HEK293 (cell line): ENCODE measurements at regions not wholly inside any gene's neighbourhood (a gene's known extent, or its start where the extent isn't known, plus 50 kb on each side); places are given as distances from the start of the nearest gene placed in this dataset.

Source experiments
- CTCF ChIA-PET: fragments of 350-600 bp; formaldehyde crosslinking; extraction: SDS; loops from one replicate; lab custom pipeline; 2021; ENCODE audit warnings: antibody characterized with exemption; lab: Yijun Ruan, JAX
- POLR2A ChIA-PET: fragments of 300-600 bp; formaldehyde crosslinking; extraction: SDS; loops from one replicate; lab custom pipeline; 2020; ENCODE audit warnings: antibody characterized with exemption, inconsistent platforms; lab: Yijun Ruan, JAX
- H3K27ac ChIP-seq: fragments of 200-500 bp; sonication (Bioruptor generic); 2 replicates; pipeline ENCODE4 v1.5.1; 2014; ENCODE audit warnings: low read depth, low read length, control low read depth, inconsistent platforms; ENCODE audit errors: extremely low read depth
- H3K36me3 ChIP-seq, 2 experiments: fragments of 200-500 bp in 1 of 2; sonication (Bioruptor generic) in 1 of 2; 1 replicate in 1 of 2; 2 replicates in 1 of 2; pipeline ENCODE4 v1.5.1; 2014 to 2017; ENCODE audit warnings: inconsistent platforms in 2 of 2, low read length in 2 of 2; ENCODE audit not compliant: control insufficient read depth in 2 of 2, insufficient read depth in 1 of 2
- H3K4me1 ChIP-seq: fragments of 200-500 bp; sonication (Bioruptor generic); 2 replicates; pipeline ENCODE4 v1.5.1; 2014; ENCODE audit warnings: mild to moderate bottlenecking, low read length, inconsistent platforms; ENCODE audit not compliant: control insufficient read depth, insufficient read depth
- H3K4me3 ChIP-seq: 2 replicates; pipeline ENCODE4 v1.5.1; 2011; ENCODE audit warnings: low read depth, mild to moderate bottlenecking, control low read depth, low read length, moderate library complexity
- H3K9me3 ChIP-seq: fragments of 200-500 bp; sonication (Bioruptor generic); 2 replicates; pipeline ENCODE4 v1.5.1; 2014; ENCODE audit warnings: low read depth, low read length, inconsistent platforms; ENCODE audit not compliant: control insufficient read depth, insufficient read depth
- FEZF1 ChIP-seq: fragments of 450-650 bp; formaldehyde crosslinking; IDR thresholded peaks from 2 replicates; pipeline ENCODE4 v1.5.1; 2016; ENCODE audit warnings: missing biosample characterization, missing genetic modification characterization
- INSM2 ChIP-seq: fragments of 450-650 bp; formaldehyde crosslinking; IDR thresholded peaks from 2 replicates; pipeline ENCODE4 v1.5.1; 2016; ENCODE audit warnings: missing biosample characterization, missing genetic modification characterization
- KLF1 ChIP-seq: fragments of 450-650 bp; formaldehyde crosslinking; IDR thresholded peaks from 2 replicates; pipeline ENCODE4 v1.5.1; 2016; ENCODE audit warnings: missing biosample characterization, missing genetic modification characterization
- SETDB1 ChIP-seq: IDR thresholded peaks from one replicate; pipeline ENCODE4 v1.6.1; 2017; ENCODE audit warnings: mild to moderate bottlenecking, low read length, moderate library complexity, mixed read lengths; ENCODE audit not compliant: insufficient read length
- SP7 ChIP-seq: fragments of 450-650 bp; formaldehyde crosslinking; IDR thresholded peaks from 2 replicates; pipeline ENCODE4 v1.5.1; 2016; ENCODE audit warnings: missing biosample characterization, missing genetic modification characterization
- TCF7L2 ChIP-seq: IDR thresholded peaks from 2 replicates; pipeline ENCODE4 v1.6.1; 2011; ENCODE audit warnings: low read depth, mild to moderate bottlenecking, inconsistent platforms, low read length, moderate library complexity, borderline replicate concordance
- ZFP41 ChIP-seq: fragments of 450-650 bp; formaldehyde crosslinking; IDR thresholded peaks from 2 replicates; pipeline ENCODE4 v1.5.1; 2016; ENCODE audit warnings: missing biosample characterization, missing genetic modification characterization, borderline replicate concordance
- ZNF148 ChIP-seq: fragments of 450-650 bp; formaldehyde crosslinking; IDR thresholded peaks from 2 replicates; pipeline ENCODE4 v1.5.0; 2017; ENCODE audit warnings: missing biosample characterization, missing genetic modification characterization, borderline replicate concordance
- ZNF157 ChIP-seq: fragments of 450-650 bp; formaldehyde crosslinking; IDR thresholded peaks from 2 replicates; pipeline ENCODE4 v1.5.1; 2016; ENCODE audit warnings: missing biosample characterization, missing genetic modification characterization
- ZNF16 ChIP-seq: fragments of 450-650 bp; formaldehyde crosslinking; IDR thresholded peaks from 2 replicates; pipeline ENCODE4 v1.5.1; 2016; ENCODE audit warnings: low read depth, missing biosample characterization, missing genetic modification characterization
- ZNF2 ChIP-seq: fragments of 450-650 bp; formaldehyde crosslinking; IDR thresholded peaks from 2 replicates; pipeline ENCODE4 v1.5.1; 2016; ENCODE audit warnings: missing biosample characterization, missing genetic modification characterization
- ZNF202 ChIP-seq: fragments of 450-650 bp; formaldehyde crosslinking; IDR thresholded peaks from 2 replicates; pipeline ENCODE4 v1.5.1; 2016; ENCODE audit warnings: missing biosample characterization, missing genetic modification characterization, borderline replicate concordance
- ZNF280D ChIP-seq: fragments of 450-650 bp; formaldehyde crosslinking; IDR thresholded peaks from 2 replicates; pipeline ENCODE4 v1.5.1; 2016; ENCODE audit warnings: missing biosample characterization, missing genetic modification characterization
- ZNF433 ChIP-seq: fragments of 450-650 bp; formaldehyde crosslinking; IDR thresholded peaks from 2 replicates; pipeline ENCODE4 v1.5.1; 2016; ENCODE audit warnings: missing biosample characterization, missing genetic modification characterization, low read depth
- ZNF473 ChIP-seq: fragments of 450-650 bp; formaldehyde crosslinking; IDR thresholded peaks from 2 replicates; pipeline ENCODE4 v1.5.1; 2017; ENCODE audit warnings: missing biosample characterization, missing genetic modification characterization
- ZNF529 ChIP-seq: fragments of 450-650 bp; formaldehyde crosslinking; IDR thresholded peaks from 2 replicates; pipeline ENCODE4 v1.5.1; 2017; ENCODE audit warnings: missing genetic modification characterization, missing biosample characterization; ENCODE audit not compliant: insufficient replicate concordance
- ZNF561 ChIP-seq: fragments of 450-650 bp; IDR thresholded peaks from 2 replicates; pipeline ENCODE4 v1.5.1; 2018; ENCODE audit warnings: missing biosample characterization, missing genetic modification characterization, borderline replicate concordance
- ZNF571 ChIP-seq: fragments of 450-650 bp; formaldehyde crosslinking; IDR thresholded peaks from 2 replicates; pipeline ENCODE4 v1.5.0; 2017; ENCODE audit warnings: missing biosample characterization, missing genetic modification characterization
- ZNF600 ChIP-seq: fragments of 450-650 bp; formaldehyde crosslinking; IDR thresholded peaks from 2 replicates; pipeline ENCODE4 v1.5.1; 2016; ENCODE audit warnings: missing biosample characterization, missing genetic modification characterization
- ZNF777 ChIP-seq: fragments of 450-650 bp; formaldehyde crosslinking; IDR thresholded peaks from 2 replicates; pipeline ENCODE4 v1.5.1; 2017; ENCODE audit warnings: missing biosample characterization, missing genetic modification characterization, borderline replicate concordance
- ZSCAN16 ChIP-seq: fragments of 450-650 bp; formaldehyde crosslinking; IDR thresholded peaks from 2 replicates; pipeline ENCODE4 v1.5.1; 2016; ENCODE audit warnings: missing biosample characterization, missing genetic modification characterization

- POLR2A ChIA-PET: no interaction called here
- Histone ChIP-seq H3K4me1 (no peaks in the 10 kb centered on the region), H3K9me3 (no peaks in the 10 kb centered on the region), H3K27ac (no peak overlapping the region), H3K36me3 (no peaks in the 10 kb centered on the region), H3K4me3 (no peak overlapping the region)
- CTCF ChIA-PET: no interaction called here
- TF ChIP-seq INSM2 (tag by site-specific recombination) (no peak), ZNF473 (tag by site-specific recombination) (no peak), KLF1 (tag by site-specific recombination) (no peak)
Measured at GRCh38 chr12:17680220-17680619, 409.8 kb downstream of the RERGL start.

- TF ChIP-seq ZNF148 (tag by site-specific recombination) (no peak), ZNF280D (tag by site-specific recombination) (no peak), ZNF2 (tag by site-specific recombination) (no peak), FEZF1 (tag by site-specific recombination) (no peak), ZSCAN16 (tag by site-specific recombination) (no peak), ZNF600 (tag by site-specific recombination) (no peak), ZNF202 (tag by site-specific recombination) (no peak), ZNF777 (tag by site-specific recombination) (no peak), ZNF157 (tag by site-specific recombination) (no peak)
- TF ChIP-seq, all 188 proteins: peak for 0
- Histone ChIP-seq H3K4me3 (no peak overlapping the region), H3K27ac (no peak overlapping the region), H3K9me3 (no peaks in the 10 kb centered on the region), H3K4me1 (no peaks in the 10 kb centered on the region), H3K36me3 (no peaks in the 10 kb centered on the region)
- POLR2A ChIA-PET: no interaction called here
- CTCF ChIA-PET: no interaction called here
Measured at GRCh38 chr12:17666641-17667324, 423.2 kb downstream of the RERGL start.

GRCh38 chr12:17665839-17666238, 424.2 kb downstream of the RERGL start:
- CTCF ChIA-PET: no interaction called here
- TF ChIP-seq KLF1 (tag by site-specific recombination) (no peak), ZFP41 (tag by site-specific recombination) (no peak), TCF7L2 (no peak), ZNF561 (tag by site-specific recombination) (no peak), ZNF16 (tag by site-specific recombination) (no peak), SP7 (tag by site-specific recombination) (no peak), SETDB1 (no peak), ZNF529 (no peak), ZNF571 (tag by site-specific recombination) (no peak), ZNF157 (tag by site-specific recombination) (no peak), ZNF433 (tag by site-specific recombination) (no peak)

More at GRCh38 chr12:17665839-17666238, 424.2 kb downstream of the RERGL start:
- Histone ChIP-seq H3K36me3 (no peaks in the 10 kb centered on the region), H3K9me3 (no peaks in the 10 kb centered on the region), H3K4me1 (no peaks in the 10 kb centered on the region), H3K4me3 (no peak overlapping the region), H3K27ac (no peak overlapping the region)
- POLR2A ChIA-PET: no interaction called here
